ENCODE measurements at regions not wholly inside any gene's neighbourhood (a gene's known extent, or its start where the extent isn't known, plus 50 kb on each side); places are given as distances from the start of the nearest gene placed in this dataset.

- no peak for DNase-seq
Observed at GRCh38 chr4:127540497-127541025, 92.2 kb upstream of the INTU start.

- DNase-seq: no peak
Observed at GRCh38 chr4:127545271-127545670, 87.5 kb upstream of the INTU start.

- peak; percentile 6 to 16 for DNase-seq
Observed at GRCh38 chr4:127548990-127549925, 83.5 kb upstream of the INTU start.

GRCh38 chr4:127555106-127555505 is 77.7 kb upstream of the INTU start:
- DNase-seq: no peak

GRCh38 chr4:127558088-127558487 is 74.7 kb upstream of the INTU start:
- DNase-seq: no peak

- no peak for DNase-seq
Observed at GRCh38 chr4:127558489-127559407, 74.0 kb upstream of the INTU start.

- DNase-seq: no peak
Observed at GRCh38 chr4:127559981-127560380, 72.8 kb upstream of the INTU start.

- DNase-seq: no peak
Observed at GRCh38 chr4:127560755-127561154, 72.0 kb upstream of the INTU start.

GRCh38 chr4:127574643-127575042 is 58.1 kb upstream of the INTU start:
- DNase-seq: no peak

- no peak for DNase-seq
Observed at GRCh38 chr4:127575888-127576287, 56.9 kb upstream of the INTU start.

- no peak for DNase-seq
Observed at GRCh38 chr4:127578491-127578890, 54.3 kb upstream of the INTU start.

- no peak for DNase-seq
Observed at GRCh38 chr4:127578967-127579366, 53.8 kb upstream of the INTU start.

- DNase-seq: no peak
Observed at GRCh38 chr4:127579821-127580220, 52.9 kb upstream of the INTU start.

- no peak for DNase-seq
Observed at GRCh38 chr4:127580300-127580699, 52.5 kb upstream of the INTU start.

GRCh38 chr4:127580891-127581290 is 51.9 kb upstream of the INTU start:
- no peak for DNase-seq
